Memory B cell (primary cell): ENCODE measurements at regions not wholly inside any gene's neighbourhood (a gene's known extent, or its start where the extent isn't known, plus 50 kb on each side); places are given as distances from the start of the nearest gene placed in this dataset.

Experiments
- ATAC-seq: fragments of 150-1000 bp; cut with Tn5 transposase; 2 replicates; pipeline ENCODE4 v1.10.0; 2021; ENCODE audit warnings: low read depth, mild to moderate bottlenecking, moderate library complexity
- DNase-seq, 2 donors: peaks; one replicate each; pipeline ENCODE4 v3.0.0; 2022; ENCODE audit warnings: low spot score in 2 of 2
- H3K27ac Mint-ChIP-seq: one replicate; pipeline ENCODE4 v1.8.0; 2022; ENCODE audit warnings: mild to moderate bottlenecking, moderate library complexity, mixed read lengths
- H3K27me3 Mint-ChIP-seq: one replicate; pipeline ENCODE4 v1.8.0; 2022; ENCODE audit warnings: mixed read lengths
- H3K36me3 Mint-ChIP-seq: one replicate; pipeline ENCODE4 v1.8.0; 2022; ENCODE audit warnings: mild to moderate bottlenecking, mixed read lengths
- H3K4me1 Mint-ChIP-seq: one replicate; pipeline ENCODE4 v1.8.0; 2022; ENCODE audit warnings: mixed read lengths
- H3K4me3 Mint-ChIP-seq: one replicate; pipeline ENCODE4 v1.8.0; 2022; ENCODE audit warnings: mild to moderate bottlenecking, moderate library complexity, mixed read lengths
- H3K9me3 Mint-ChIP-seq: one replicate; pipeline ENCODE4 v1.8.0; 2022; ENCODE audit warnings: mixed read lengths

- Mint-ChIP-seq H3K27ac (no peak overlapping the region), H3K27me3 (peaks cover 15% of the 10 kb centered on the region), H3K4me3 (no peak overlapping the region), H3K9me3 (no peaks in the 10 kb centered on the region), H3K4me1 (no peaks in the 10 kb centered on the region), H3K36me3 (no peaks in the 10 kb centered on the region)
- no peak for ATAC-seq
- no peak for DNase-seq
Measured at GRCh38 chr17:55649957-55650597, 72.6 kb downstream of the TMEM100 start.

DNA sequence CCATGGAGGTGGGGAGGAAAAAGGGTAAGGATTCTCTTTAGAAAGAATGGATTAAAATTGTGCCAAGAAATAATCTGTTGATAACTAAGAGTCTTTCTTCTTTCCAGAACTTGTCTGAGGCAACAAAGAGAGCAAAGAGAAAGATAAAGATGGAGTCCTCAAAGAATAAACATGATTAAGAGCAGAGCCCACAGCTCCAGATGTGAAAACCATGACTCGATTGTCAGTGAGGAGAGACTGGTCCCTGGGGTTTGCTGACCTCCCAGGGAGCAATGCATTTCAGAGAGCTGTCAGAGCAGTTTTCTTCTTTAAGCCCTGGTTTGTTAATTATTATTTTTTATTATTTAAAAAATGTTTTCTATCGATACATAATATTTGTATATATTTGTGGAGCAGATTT, 74.6 kb downstream of the TMEM100 start:
- ATAC-seq, result no peak
- Mint-ChIP-seq H3K4me3 (no peak overlapping the region), H3K27ac (no peak overlapping the region), H3K9me3 (no peaks in the 10 kb centered on the region), H3K4me1 (peaks cover 2% of the 10 kb centered on the region), H3K27me3 (peaks cover 25% of the 10 kb centered on the region), H3K36me3 (no peaks in the 10 kb centered on the region)
- no peak for DNase-seq

- no peaks in the 10 kb centered on the region for H3K9me3 Mint-ChIP-seq
- H3K4me1 Mint-ChIP-seq, result peaks cover 2% of the 10 kb centered on the region
- peaks cover 24% of the 10 kb centered on the region for H3K27me3 Mint-ChIP-seq
- H3K36me3 Mint-ChIP-seq, result no peaks in the 10 kb centered on the region
- H3K27ac Mint-ChIP-seq, result no peak overlapping the region
- H3K4me3 Mint-ChIP-seq, result no peak overlapping the region
- DNase-seq (no peak), ATAC-seq (no peak)
Measured at GRCh38 chr17:55645361-55645760, 77.3 kb downstream of the TMEM100 start.

DNA sequence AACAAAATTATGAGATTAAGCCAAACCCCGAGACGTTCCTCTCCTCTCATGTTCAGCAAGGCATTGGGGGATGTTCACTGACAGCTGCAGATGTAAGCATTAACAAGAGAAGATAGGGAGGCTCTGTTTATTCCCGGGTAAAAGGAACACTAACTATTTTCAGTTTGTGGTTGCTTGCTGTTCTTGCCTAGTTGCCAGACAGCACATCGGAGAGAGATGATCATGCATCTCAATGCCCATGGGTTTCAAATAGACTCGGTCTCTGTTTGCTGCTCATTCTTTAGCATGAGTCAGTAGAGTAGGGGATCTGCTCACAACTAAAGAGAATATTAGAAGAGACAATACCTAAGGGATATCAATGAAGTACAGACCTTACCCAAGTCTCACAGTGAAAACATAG, 78.3 kb downstream of the TMEM100 start:
- ATAC-seq (no peak), DNase-seq (no peak)
- H3K36me3 Mint-ChIP-seq, result no peaks in the 10 kb centered on the region
- H3K4me1 Mint-ChIP-seq, result peaks cover 6% of the 10 kb centered on the region
- H3K27me3 Mint-ChIP-seq, result peaks cover 18% of the 10 kb centered on the region
- no peaks in the 10 kb centered on the region for H3K9me3 Mint-ChIP-seq
- H3K27ac Mint-ChIP-seq, result no peak overlapping the region
- no peak overlapping the region for H3K4me3 Mint-ChIP-seq

DNA sequence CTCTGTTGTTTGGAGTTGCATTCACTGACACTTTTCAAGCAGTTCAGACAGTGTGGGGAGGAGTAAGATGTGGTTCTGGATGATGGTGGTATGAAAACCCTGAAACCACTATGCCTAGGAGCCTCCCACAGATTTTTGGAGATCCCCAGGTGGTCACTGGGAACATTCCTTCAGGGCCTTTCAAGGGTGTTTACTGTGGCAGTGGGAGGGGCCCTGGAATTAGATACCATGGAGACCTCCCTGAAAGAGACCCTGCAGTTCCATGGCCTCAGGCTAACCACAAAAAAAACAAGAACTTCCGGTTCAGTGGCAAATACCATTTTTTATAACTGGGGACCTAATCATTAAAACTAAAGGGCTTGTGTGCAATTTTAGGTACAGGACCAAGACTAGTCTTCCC, 79.9 kb downstream of the TMEM100 start:
- H3K4me1 Mint-ChIP-seq, result peaks cover 6% of the 10 kb centered on the region
- peaks cover 13% of the 10 kb centered on the region for H3K27me3 Mint-ChIP-seq
- no peak overlapping the region for H3K4me3 Mint-ChIP-seq
- H3K9me3 Mint-ChIP-seq, result no peaks in the 10 kb centered on the region
- no peak overlapping the region for H3K27ac Mint-ChIP-seq
- DNase-seq (no peak), ATAC-seq (no peak)
- no peaks in the 10 kb centered on the region for H3K36me3 Mint-ChIP-seq

DNA sequence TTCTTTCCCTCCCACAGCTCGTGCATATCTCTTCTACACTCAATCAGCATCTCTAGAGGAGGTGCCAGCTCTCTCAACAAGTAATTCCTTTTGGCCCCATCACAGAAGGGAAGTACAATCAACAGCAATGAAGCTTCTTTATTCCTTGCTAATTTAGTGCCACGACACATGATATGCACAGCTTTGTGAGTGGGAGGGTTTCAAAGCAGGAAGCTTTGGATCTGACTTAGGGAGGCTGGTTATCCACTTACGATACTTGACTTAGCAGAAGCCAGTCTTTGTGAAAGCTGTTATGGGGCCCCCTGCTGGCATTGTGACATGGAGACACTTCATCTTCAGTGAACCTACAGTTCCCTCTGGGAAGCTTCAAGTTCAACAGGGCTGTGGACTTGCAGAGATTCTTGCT, 81.0 kb downstream of the TMEM100 start:
- Mint-ChIP-seq H3K27ac (no peak overlapping the region), H3K4me3 (no peak overlapping the region), H3K4me1 (peaks cover 6% of the 10 kb centered on the region), H3K9me3 (no peaks in the 10 kb centered on the region), H3K36me3 (no peaks in the 10 kb centered on the region), H3K27me3 (peaks cover 13% of the 10 kb centered on the region)
- DNase-seq (no peak), ATAC-seq (peak; percentile 37)

- peaks cover 5% of the 10 kb centered on the region for H3K4me1 Mint-ChIP-seq
- no peak for DNase-seq
- H3K27me3 Mint-ChIP-seq, result peaks cover 5% of the 10 kb centered on the region
- no peak for ATAC-seq
- H3K36me3 Mint-ChIP-seq, result no peaks in the 10 kb centered on the region
- H3K9me3 Mint-ChIP-seq, result no peaks in the 10 kb centered on the region
- H3K4me3 Mint-ChIP-seq, result no peak overlapping the region
- no peak overlapping the region for H3K27ac Mint-ChIP-seq
Measured at GRCh38 chr17:55639096-55639495, 83.6 kb downstream of the TMEM100 start.

GRCh38 chr17:55635253-55635914, 87.3 kb downstream of the TMEM100 start:
- Mint-ChIP-seq H3K4me1 (peaks cover 6% of the 10 kb centered on the region), H3K27me3 (peaks cover 2% of the 10 kb centered on the region), H3K9me3 (no peaks in the 10 kb centered on the region), H3K36me3 (no peaks in the 10 kb centered on the region), H3K4me3 (no peak overlapping the region), H3K27ac (no peak overlapping the region)
- no peak for DNase-seq
- no peak for ATAC-seq

GRCh38 chr17:55634702-55635101, 88.0 kb downstream of the TMEM100 start:
- Mint-ChIP-seq H3K27me3 (peaks cover 4% of the 10 kb centered on the region), H3K4me3 (no peak overlapping the region), H3K36me3 (no peaks in the 10 kb centered on the region), H3K27ac (no peak overlapping the region), H3K4me1 (peaks cover 3% of the 10 kb centered on the region), H3K9me3 (no peaks in the 10 kb centered on the region)
- no peak for DNase-seq
- ATAC-seq, result no peak

GRCh38 chr17:55632893-55633292, 89.8 kb downstream of the TMEM100 start:
- DNase-seq (no peak), ATAC-seq (no peak)
- Mint-ChIP-seq H3K27ac (no peak overlapping the region), H3K4me1 (peaks cover 3% of the 10 kb centered on the region), H3K27me3 (peaks cover 5% of the 10 kb centered on the region), H3K4me3 (no peak overlapping the region), H3K36me3 (no peaks in the 10 kb centered on the region), H3K9me3 (no peaks in the 10 kb centered on the region)

- no peak overlapping the region for H3K27ac Mint-ChIP-seq
- H3K4me3 Mint-ChIP-seq, result no peak overlapping the region
- peaks cover 3% of the 10 kb centered on the region for H3K4me1 Mint-ChIP-seq
- no peaks in the 10 kb centered on the region for H3K9me3 Mint-ChIP-seq
- DNase-seq (no peak), ATAC-seq (no peak)
- H3K36me3 Mint-ChIP-seq, result no peaks in the 10 kb centered on the region
- peaks cover 5% of the 10 kb centered on the region for H3K27me3 Mint-ChIP-seq
Measured at GRCh38 chr17:55632236-55632635, 90.4 kb downstream of the TMEM100 start.

- Mint-ChIP-seq H3K9me3 (no peaks in the 10 kb centered on the region), H3K27me3 (peaks cover 5% of the 10 kb centered on the region), H3K4me3 (no peak overlapping the region), H3K27ac (no peak overlapping the region), H3K4me1 (peaks cover 4% of the 10 kb centered on the region), H3K36me3 (no peaks in the 10 kb centered on the region)
- no peak for DNase-seq
- no peak for ATAC-seq
Measured at GRCh38 chr17:55629995-55630394, 92.7 kb downstream of the TMEM100 start.

GRCh38 chr17:55625521-55625920, 97.1 kb downstream of the TMEM100 start:
- H3K27ac Mint-ChIP-seq, result no peak overlapping the region
- H3K36me3 Mint-ChIP-seq, result no peaks in the 10 kb centered on the region
- no peaks in the 10 kb centered on the region for H3K9me3 Mint-ChIP-seq
- ATAC-seq (no peak), DNase-seq (no peak)
- H3K4me1 Mint-ChIP-seq, result peaks cover 2% of the 10 kb centered on the region
- H3K4me3 Mint-ChIP-seq, result no peak overlapping the region
- H3K27me3 Mint-ChIP-seq, result peaks cover 10% of the 10 kb centered on the region

DNA sequence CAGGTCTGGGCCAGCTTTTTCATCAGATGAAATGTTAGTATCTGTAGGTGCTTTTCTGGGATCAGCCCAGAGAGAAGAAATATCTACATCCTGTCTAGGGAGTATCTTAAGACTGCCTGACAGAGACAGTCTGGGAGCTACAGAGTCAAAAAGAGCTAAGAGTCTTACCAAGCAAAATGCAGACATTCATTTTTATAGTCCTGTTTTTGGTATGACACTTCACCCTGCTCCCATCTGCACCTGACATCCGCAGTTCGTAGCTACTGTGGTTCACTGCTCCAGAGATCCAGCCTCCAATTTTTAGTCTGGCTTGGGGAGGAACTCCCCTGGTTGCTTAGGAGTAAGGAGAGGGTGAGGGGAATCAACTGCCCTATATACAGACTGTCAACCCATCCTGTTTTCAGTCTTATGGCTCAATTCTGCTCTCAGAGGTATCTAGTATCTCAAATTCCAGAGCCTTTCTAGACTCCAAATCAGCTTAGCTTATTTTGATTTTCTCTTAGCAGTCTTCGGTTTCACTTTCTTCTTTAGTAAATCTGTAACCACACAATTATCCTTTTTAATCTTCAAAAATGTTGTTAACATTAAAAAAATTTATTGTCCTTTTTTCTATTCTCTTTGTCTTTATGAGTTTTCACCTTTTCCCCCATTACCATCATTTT, 97.8 kb downstream of the TMEM100 start:
- DNase-seq (no peak), ATAC-seq (no peak)
- peaks cover 9% of the 10 kb centered on the region for H3K27me3 Mint-ChIP-seq
- no peaks in the 10 kb centered on the region for H3K36me3 Mint-ChIP-seq
- no peaks in the 10 kb centered on the region for H3K9me3 Mint-ChIP-seq
- H3K4me3 Mint-ChIP-seq, result no peak overlapping the region
- peaks cover 2% of the 10 kb centered on the region for H3K4me1 Mint-ChIP-seq
- H3K27ac Mint-ChIP-seq, result no peak overlapping the region
